ENCODE measurements at regions not wholly inside any gene's neighbourhood (a gene's known extent, or its start where the extent isn't known, plus 50 kb on each side); places are given as distances from the start of the nearest gene placed in this dataset.
"Not testable (repeated sequence)": the region's sequence is repeated elsewhere in the genome, so short reads cannot be mapped to it uniquely, and the experiment has no call there.

GRCh38 chr4:84312426-84313012 is 186.6 kb downstream of the NKX6-1 start:
- no peaks in the 10 kb centered on the region for H3K9me3 ChIP-seq (ENCODE audit: insufficient read depth, low read length)
- H3K9ac ChIP-seq (ENCODE audit: low read length): no peak overlapping the region
- H3K27me3 ChIP-seq (ENCODE audit: low read depth, low read length): peaks cover 73% of the 10 kb centered on the region
- H3K36me3 ChIP-seq (replicated peaks; ENCODE audit: low read depth, low read length): no peaks in the 10 kb centered on the region
- no peak overlapping the region for H3K27ac ChIP-seq (ENCODE audit: low read length)
- no peak overlapping the region for H2AFZ ChIP-seq (ENCODE audit: low read depth, low read length)
- H3K4me2 ChIP-seq (ENCODE audit: low read length): no peak overlapping the region
- H4K20me1 ChIP-seq (ENCODE audit: insufficient read depth, low read length): no peaks in the 10 kb centered on the region
- H3K4me3 ChIP-seq (ENCODE audit: low read length): no peak overlapping the region
- TF ChIP-seq CTCF (IDR thresholded peaks at IDR 0.05; ENCODE audit: low read depth, low read length) (no peak), EZH2phosphoT487 (IDR thresholded peaks at IDR 0.05; ENCODE audit: low read depth) (no peak)
- no peaks in the 10 kb centered on the region for H3K79me2 ChIP-seq (ENCODE audit: low read length)
- H3K4me1 ChIP-seq (ENCODE audit: low read length): peaks cover 7% of the 10 kb centered on the region

GRCh38 chr4:84309191-84309590 is 189.9 kb downstream of the NKX6-1 start:
- TF ChIP-seq EZH2phosphoT487 (IDR thresholded peaks at IDR 0.05; ENCODE audit: low read depth) (no peak), CTCF (IDR thresholded peaks at IDR 0.05; ENCODE audit: low read depth, low read length) (no peak)
- H3K79me2 ChIP-seq (ENCODE audit: low read length): no peaks in the 10 kb centered on the region
- no peak overlapping the region for H3K9ac ChIP-seq (ENCODE audit: low read length)
- no peaks in the 10 kb centered on the region for H3K36me3 ChIP-seq (replicated peaks; ENCODE audit: low read depth, low read length)
- no peak overlapping the region for H3K4me2 ChIP-seq (ENCODE audit: low read length)
- H3K4me1 ChIP-seq (ENCODE audit: low read length): no peaks in the 10 kb centered on the region
- H2AFZ ChIP-seq (ENCODE audit: low read depth, low read length): no peak overlapping the region
- no peak overlapping the region for H3K4me3 ChIP-seq (ENCODE audit: low read length)
- no peaks in the 10 kb centered on the region for H3K9me3 ChIP-seq (ENCODE audit: insufficient read depth, low read length)
- H3K27me3 ChIP-seq (ENCODE audit: low read depth, low read length): peaks cover 55% of the 10 kb centered on the region
- H3K27ac ChIP-seq (ENCODE audit: low read length): no peak overlapping the region
- no peaks in the 10 kb centered on the region for H4K20me1 ChIP-seq (ENCODE audit: insufficient read depth, low read length)

GRCh38 chr4:84298719-84299254 is 200.3 kb downstream of the NKX6-1 start:
- H3K79me2 ChIP-seq (ENCODE audit: low read length); H3K4me1 ChIP-seq (ENCODE audit: low read length); H3K9ac ChIP-seq (ENCODE audit: low read length); H3K9me3 ChIP-seq (ENCODE audit: insufficient read depth, low read length); H4K20me1 ChIP-seq (ENCODE audit: insufficient read depth, low read length); H3K4me3 ChIP-seq (ENCODE audit: low read length); H3K27ac ChIP-seq (ENCODE audit: low read length); H3K27me3 ChIP-seq (ENCODE audit: low read depth, low read length); H3K36me3 ChIP-seq (replicated peaks; ENCODE audit: low read depth, low read length); H3K4me2 ChIP-seq (ENCODE audit: low read length); H2AFZ ChIP-seq (ENCODE audit: low read depth, low read length): not testable (repeated sequence)

GRCh38 chr4:84298023-84298718 is 200.9 kb downstream of the NKX6-1 start:
- Histone ChIP-seq H3K4me3 (ENCODE audit: low read length) (no peak overlapping the region), H3K9ac (ENCODE audit: low read length) (no peak overlapping the region), H3K27me3 (ENCODE audit: low read depth, low read length) (no peaks in the 10 kb centered on the region)

More at GRCh38 chr4:84298023-84298718, 200.9 kb downstream of the NKX6-1 start:
- TF ChIP-seq CTCF (IDR thresholded peaks at IDR 0.05; ENCODE audit: low read depth, low read length) (no peak), EZH2phosphoT487 (IDR thresholded peaks at IDR 0.05; ENCODE audit: low read depth) (no peak)
- Histone ChIP-seq H3K4me2 (ENCODE audit: low read length) (no peak overlapping the region), H3K79me2 (ENCODE audit: low read length) (no peaks in the 10 kb centered on the region), H3K36me3 (replicated peaks; ENCODE audit: low read depth, low read length) (no peaks in the 10 kb centered on the region), H4K20me1 (ENCODE audit: insufficient read depth, low read length) (no peaks in the 10 kb centered on the region), H3K4me1 (ENCODE audit: low read length) (no peaks in the 10 kb centered on the region), H2AFZ (ENCODE audit: low read depth, low read length) (no peak overlapping the region), H3K27ac (ENCODE audit: low read length) (no peak overlapping the region), H3K9me3 (ENCODE audit: insufficient read depth, low read length) (no peaks in the 10 kb centered on the region)

Measured in OCI-LY3 (cell line).